ENCODE measurements at regions not wholly inside any gene's neighbourhood (a gene's known extent, or its start where the extent isn't known, plus 50 kb on each side); places are given as distances from the start of the nearest gene placed in this dataset.

DNA sequence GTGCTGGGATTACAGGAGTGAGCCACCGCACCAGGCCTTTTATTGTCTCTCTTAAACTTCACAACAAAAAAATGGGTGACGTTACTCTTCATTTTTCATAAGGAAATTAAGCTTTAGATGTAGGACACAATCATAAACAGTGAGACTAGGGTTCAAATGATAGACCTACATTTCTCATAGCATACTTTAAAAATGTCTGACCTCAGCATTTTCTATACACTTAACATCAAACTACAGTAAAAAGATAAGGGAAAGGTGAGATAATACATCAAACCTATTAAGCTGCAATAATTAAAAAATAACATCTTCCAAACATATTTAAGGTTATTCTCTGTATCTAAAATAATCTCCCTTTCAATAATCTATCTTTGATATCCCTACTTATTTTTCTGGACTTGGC is 914.2 kb downstream of the FAM181B start:
- Histone ChIP-seq H2BK12ac (ENCODE audit: low read depth, low read length) (no peak overlapping the region), H4K20me1 (replicated peaks in 1 of 2; ENCODE audit: control insufficient read depth in 1 of 2, insufficient read depth in 2 of 2, low read length in 2 of 2) (no peaks in the 10 kb centered on the region), H3K18ac (ENCODE audit: extremely low read depth, low read length) (no peak overlapping the region), H2AK5ac (ENCODE audit: low read depth, low read length) (no peak overlapping the region), H3K4me2 (ENCODE audit: insufficient read depth in 1 of 2, low read depth in 2 of 2, low read length in 2 of 2) (no peak overlapping the region), H2BK120ac (replicated peaks; ENCODE audit: low read depth, low read length) (no peak overlapping the region), H3K27ac (ENCODE audit: low read depth, low read length) (no peak overlapping the region), H3K4me1 (replicated peaks in 1 of 4; ENCODE audit: control insufficient read depth in 3 of 4, insufficient read depth in 4 of 4, low read length in 3 of 4) (no peaks in the 10 kb centered on the region; a peak in 1 of 7 replicates), H2BK5ac (ENCODE audit: low read depth, low read length) (no peak overlapping the region), H3K56ac (replicated peaks; ENCODE audit: insufficient read length, low read depth, low read length) (no peak overlapping the region), H3K36me3 (ENCODE audit: control insufficient read depth in 2 of 4, insufficient read depth in 4 of 4, low read length in 3 of 4) (no peaks in the 10 kb centered on the region), H3K27me3 (replicated peaks in 1 of 4; ENCODE audit: control insufficient read depth in 3 of 4, extremely low read depth in 1 of 4, insufficient read depth in 3 of 4, low read length in 3 of 4) (no peaks in the 10 kb centered on the region), H3K23me2 (ENCODE audit: low read depth, low read length) (no peaks in the 10 kb centered on the region), H3K14ac (ENCODE audit: insufficient read length) (no peak overlapping the region), H3K79me2 (ENCODE audit: control insufficient read depth in 1 of 2, insufficient read depth in 2 of 2, low read length in 2 of 2) (no peaks in the 10 kb centered on the region), H3K9me3 (ENCODE audit: insufficient read depth in 2 of 2, low read depth in 1 of 2, low read length in 1 of 2) (no peaks in the 10 kb centered on the region), H4K91ac (replicated peaks; ENCODE audit: insufficient read length, low read length) (no peak overlapping the region), H2BK20ac (ENCODE audit: low read length) (no peak overlapping the region), H3K79me1 (ENCODE audit: low read depth, low read length) (no peaks in the 10 kb centered on the region), H3K4me3 (ENCODE audit: extremely low read depth in 1 of 4, insufficient read depth in 2 of 4, low read depth in 3 of 4, low read length in 4 of 4) (no peak overlapping the region), H2BK15ac (ENCODE audit: low read length) (no peak overlapping the region), H3K9ac (replicated peaks in 1 of 4; ENCODE audit: extremely low read depth in 1 of 4, low read depth in 3 of 4, low read length in 3 of 4) (no peak overlapping the region), H4K5ac (ENCODE audit: insufficient read length, low read depth, low read length) (no peak overlapping the region), H3K23ac (ENCODE audit: insufficient read length) (no peak overlapping the region), H3K4ac (replicated peaks; ENCODE audit: insufficient read length, low read depth, low read length) (no peak overlapping the region), H4K8ac (ENCODE audit: extremely low read depth, insufficient read depth, low read length) (no peak overlapping the region), H2AFZ (ENCODE audit: low read length) (no peak overlapping the region)
- FAIRE-seq (no peak), DNase-seq (ENCODE audit: low read depth in 1 of 2, low spot score in 2 of 2) (no peak)
- ChIA-PET CTCF (ENCODE audit: partially characterized antibody) (interaction anchor here (1.4 kb wide), 1 partner anchor 10 kb away, joined by 4 read pairs; no protein-coding TSS in a partner anchor), POLR2A (ENCODE audit: partially characterized antibody) (no interaction called here)
- 97% methylated on average over 2 of the region's 2 CpGs; no CpG with 5 or more reads in 1 of the 2 experiments for WGBS, 2 experiments (ENCODE audit: extremely low coverage in 1 of 2, insufficient coverage in 1 of 2, insufficient read length in 1 of 2, insufficient replicate concordance in 2 of 2, low coverage in 1 of 2, low lambda C conversion rate in 2 of 2, missing lambda C conversion rate in 1 of 2)
- TF ChIP-seq CEBPB (IDR thresholded peaks at IDR 0.05; ENCODE audit: low read depth, low read length) (no peak), SIX5 (IDR thresholded peaks at IDR 0.05; ENCODE audit: low read depth, low read length) (no peak), RAD21 (IDR thresholded peaks at IDR 0.05 in 1 of 2, conservative IDR thresholded peaks at IDR 0.05 in 1 of 2; ENCODE audit: low read depth in 2 of 2, low read length in 2 of 2) (no peak), KDM4A (IDR thresholded peaks at IDR 0.05; ENCODE audit: low read depth, low read length, severe bottlenecking) (no peak), TCF12 (IDR thresholded peaks at IDR 0.05; ENCODE audit: low read depth, low read length) (no peak), SAP30 (IDR thresholded peaks at IDR 0.05; ENCODE audit: insufficient read depth, insufficient replicate concordance, low read length) (no peak), HDAC2 (IDR thresholded peaks at IDR 0.05; ENCODE audit: borderline replicate concordance in 1 of 2, low read depth in 2 of 2, low read length in 2 of 2) (no peak), EP300 (IDR thresholded peaks at IDR 0.05; ENCODE audit: borderline replicate concordance in 1 of 2, low read depth in 2 of 2, low read length in 2 of 2) (no peak), TAF1 (IDR thresholded peaks at IDR 0.05; ENCODE audit: low read depth, low read length) (no peak), MAFK (IDR thresholded peaks at IDR 0.05; ENCODE audit: low read depth, low read length) (no peak), CHD1 (IDR thresholded peaks at IDR 0.05; ENCODE audit: low read depth, low read length) (no peak), CREB1 (IDR thresholded peaks at IDR 0.05) (no peak), BACH1 (IDR thresholded peaks at IDR 0.05; ENCODE audit: low read length) (no peak)
- TF ChIP-seq, protein P1, sequence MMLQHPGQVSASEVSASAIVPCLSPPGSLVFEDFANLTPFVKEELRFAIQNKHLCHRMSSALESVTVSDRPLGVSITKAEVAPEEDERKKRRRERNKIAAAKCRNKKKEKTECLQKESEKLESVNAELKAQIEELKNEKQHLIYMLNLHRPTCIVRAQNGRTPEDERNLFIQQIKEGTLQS (IDR thresholded peaks at IDR 0.05; ENCODE audit: insufficient read depth, low read depth, low read length) = no peak

Data from H1 (cell line).